OCI-LY7 (cell line): ENCODE measurements at regions not wholly inside any gene's neighbourhood (a gene's known extent, or its start where the extent isn't known, plus 50 kb on each side); places are given as distances from the start of the nearest gene placed in this dataset.

Experiments
- BruUV-seq: library from RNA; stranded (reverse); fragments of 400-500 nt; replicated peaks from 2 replicates; lab custom pipeline; 2021; lab: Mats Ljungman, UMichigan
- CTCF ChIA-PET: fragments of 300-600 bp; sonication (Branson Sonifier 250); formaldehyde crosslinking; loops from one replicate; lab custom pipeline; 2022; ENCODE audit warnings: antibody characterized with exemption; ENCODE audit not compliant: unreplicated experiment; lab: Charles Lee
- POLR2A ChIA-PET: fragments of 300-600 bp; sonication (Branson Sonifier 250); formaldehyde crosslinking; loops from one replicate; lab custom pipeline; 2022; ENCODE audit warnings: antibody characterized with exemption; lab: Charles Lee
- DNase-seq: peaks from one replicate; pipeline ENCODE4 v3.0.0-alpha.2; 2015; ENCODE audit warnings: low spot score
- H2AFZ ChIP-seq: fragments of 200-600 bp; sonication (generic), shearing (Covaris generic); 2 replicates; pipeline ENCODE4 v1.6.1; 2014; ENCODE audit warnings: mild to moderate bottlenecking, antibody characterized with exemption, low read length, moderate library complexity
- H3K27ac ChIP-seq: fragments of 200-600 bp; sonication (generic); 2 replicates; pipeline ENCODE4 v1.5.1; 2014; ENCODE audit warnings: mixed run types, low read depth, mild to moderate bottlenecking, moderate library complexity, low read length, inconsistent platforms; ENCODE audit not compliant: poor library complexity, severe bottlenecking
- H3K36me3 ChIP-seq: fragments of 200-600 bp; sonication (generic); 2 replicates; pipeline ENCODE4 v1.6.1; 2014; ENCODE audit warnings: mild to moderate bottlenecking, antibody characterized with exemption, low read length, moderate library complexity, mixed read lengths; ENCODE audit not compliant: insufficient read depth
- H3K4me1 ChIP-seq: fragments of 200-600 bp; sonication (generic); 2 replicates; pipeline ENCODE4 v1.5.1; 2014; ENCODE audit warnings: mild to moderate bottlenecking, low read length; ENCODE audit not compliant: insufficient read depth, poor library complexity, severe bottlenecking
- H3K4me2 ChIP-seq: fragments of 200-600 bp; sonication (generic); 2 replicates; pipeline ENCODE4 v1.6.1; 2014; ENCODE audit warnings: mild to moderate bottlenecking, low read length
- H3K4me3 ChIP-seq: fragments of 200-600 bp; sonication (generic); 2 replicates; pipeline ENCODE4 v1.5.1; 2014; ENCODE audit warnings: mild to moderate bottlenecking, low read depth, low read length; ENCODE audit not compliant: poor library complexity, severe bottlenecking
- H3K79me2 ChIP-seq: fragments of 200-600 bp; sonication (generic); 2 replicates; pipeline ENCODE4 v1.6.1; 2016; ENCODE audit warnings: low read depth, mild to moderate bottlenecking, low read length, moderate library complexity, mixed read lengths; ENCODE audit not compliant: insufficient read depth
- H3K9me2 ChIP-seq: fragments of 200-600 bp; sonication (generic); 2 replicates; pipeline ENCODE4 v1.6.1; 2016; ENCODE audit warnings: mild to moderate bottlenecking, low read length, mixed read lengths; ENCODE audit not compliant: insufficient read depth
- H3K9me3 ChIP-seq: fragments of 200-600 bp; sonication (generic); 2 replicates; pipeline ENCODE4 v1.6.1; 2014; ENCODE audit warnings: mild to moderate bottlenecking, mixed run types, low read length, mixed read lengths
- H4K20me1 ChIP-seq: fragments of 200-600 bp; sonication (generic); 2 replicates; pipeline ENCODE4 v1.6.1; 2014; ENCODE audit warnings: mild to moderate bottlenecking, antibody characterized with exemption, low read length, moderate library complexity, mixed read lengths; ENCODE audit not compliant: insufficient read depth
- EZH2phosphoT487 ChIP-seq: fragments of 200-600 bp; sonication (generic); IDR thresholded peaks from 2 replicates; pipeline ENCODE4 v1.6.1; 2018; ENCODE audit warnings: low read depth, borderline replicate concordance, mild to moderate bottlenecking, mixed run types, antibody characterized with exemption, low read length, moderate library complexity, mixed read lengths
- intact Hi-C: fragments of 100-400 bp; cut with micrococcal nuclease; formaldehyde crosslinking; loops from one replicate; pipeline ENCODE4 v1.10.0; 2022; ENCODE audit not compliant: unreplicated experiment
- TF ChIP-seq, protein P1 (sequence below): fragments of 200-600 bp; sonication (generic); conservative IDR thresholded peaks from 2 replicates; pipeline ENCODE4 v1.5.1; 2014; ENCODE audit warnings: mild to moderate bottlenecking, antibody characterized with exemption, low read length, moderate library complexity, mixed read lengths

DNA sequence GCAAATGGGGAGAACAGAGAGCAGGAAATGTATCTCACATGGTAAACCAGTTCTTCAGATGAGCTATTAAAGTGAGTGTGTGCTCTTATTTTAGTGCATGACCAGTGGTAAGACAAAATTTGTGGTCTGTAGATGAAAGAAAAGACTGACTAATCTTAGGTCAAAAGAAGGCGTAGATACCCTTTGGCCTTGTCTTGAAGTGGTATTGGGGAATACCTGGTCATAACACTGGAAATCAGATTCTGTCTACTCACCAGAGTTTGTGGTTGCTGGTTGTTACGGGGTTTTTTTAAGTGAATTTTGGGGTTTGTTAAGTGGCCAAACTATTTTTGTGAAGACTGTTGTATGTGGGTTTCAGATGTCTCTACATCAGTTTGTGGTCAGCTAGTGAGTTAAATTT lies 173.5 kb downstream of the KDM5D start:
- Histone ChIP-seq H4K20me1 (peaks cover 4% of the 10 kb centered on the region; the same call in 1 of the 2 replicates), H3K4me2 (peak overlapping the region; percentile 72), H3K27ac (peak overlapping the region; percentile 92), H3K9me3 (no peaks in the 10 kb centered on the region), H2AFZ (no peak overlapping the region), H3K79me2 (peaks cover 84% of the 10 kb centered on the region), H3K9me2 (no peaks in the 10 kb centered on the region), H3K4me1 (peaks cover 48% of the 10 kb centered on the region), H3K4me3 (peak overlapping the region; percentile 76), H3K36me3 (peaks cover 47% of the 10 kb centered on the region)
- intact Hi-C loops, result loop anchor here (1.0 kb wide), 1 partner anchor 142 kb away; no protein-coding TSS in a partner anchor
- TF ChIP-seq, protein P1, sequence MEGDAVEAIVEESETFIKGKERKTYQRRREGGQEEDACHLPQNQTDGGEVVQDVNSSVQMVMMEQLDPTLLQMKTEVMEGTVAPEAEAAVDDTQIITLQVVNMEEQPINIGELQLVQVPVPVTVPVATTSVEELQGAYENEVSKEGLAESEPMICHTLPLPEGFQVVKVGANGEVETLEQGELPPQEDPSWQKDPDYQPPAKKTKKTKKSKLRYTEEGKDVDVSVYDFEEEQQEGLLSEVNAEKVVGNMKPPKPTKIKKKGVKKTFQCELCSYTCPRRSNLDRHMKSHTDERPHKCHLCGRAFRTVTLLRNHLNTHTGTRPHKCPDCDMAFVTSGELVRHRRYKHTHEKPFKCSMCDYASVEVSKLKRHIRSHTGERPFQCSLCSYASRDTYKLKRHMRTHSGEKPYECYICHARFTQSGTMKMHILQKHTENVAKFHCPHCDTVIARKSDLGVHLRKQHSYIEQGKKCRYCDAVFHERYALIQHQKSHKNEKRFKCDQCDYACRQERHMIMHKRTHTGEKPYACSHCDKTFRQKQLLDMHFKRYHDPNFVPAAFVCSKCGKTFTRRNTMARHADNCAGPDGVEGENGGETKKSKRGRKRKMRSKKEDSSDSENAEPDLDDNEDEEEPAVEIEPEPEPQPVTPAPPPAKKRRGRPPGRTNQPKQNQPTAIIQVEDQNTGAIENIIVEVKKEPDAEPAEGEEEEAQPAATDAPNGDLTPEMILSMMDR, result no peak
- TF ChIP-seq EZH2phosphoT487, result no peak
- no TSS peak for BruUV-seq
- peak; percentile 40 for DNase-seq
- POLR2A ChIA-PET, result interaction anchor here (0.7 to 1.9 kb wide), 9 partner anchors 8 to 176 kb away, joined by 3 to 11 read pairs (median 4); partner anchors contain the start of gene KDM5D
- CTCF ChIA-PET, result no interaction called here

DNA sequence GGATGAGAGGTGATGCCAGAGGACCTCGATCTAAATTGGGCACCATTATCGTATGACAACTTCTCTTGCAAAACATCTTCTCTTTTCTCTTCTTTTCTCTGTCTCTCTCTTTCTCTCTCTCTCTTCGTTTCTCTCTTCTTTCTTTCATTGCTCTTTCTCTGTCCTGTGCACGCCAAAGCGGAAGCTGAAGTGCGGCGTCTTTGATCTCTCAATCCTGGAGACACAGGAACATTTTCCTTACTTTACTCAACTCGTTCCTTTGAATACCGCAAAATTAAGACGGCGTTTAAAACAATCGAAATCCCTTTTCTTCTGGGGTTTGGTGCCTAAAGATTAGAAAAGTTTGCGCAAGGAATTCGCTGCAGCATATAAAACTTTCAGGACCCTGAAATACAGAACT lies 176.6 kb downstream of the KDM5D start:
- POLR2A ChIA-PET, result interaction anchor here (0.9 to 6.8 kb wide), 10 partner anchors 9 to 179 kb away, joined by 3 to 85 read pairs (median 6); partner anchors contain the start of gene KDM5D
- no peaks in the 10 kb centered on the region for H3K9me3 ChIP-seq
- DNase-seq, result no peak
- peak overlapping the region; percentile 72 for H3K4me2 ChIP-seq
- H4K20me1 ChIP-seq, result peaks cover 4% of the 10 kb centered on the region; the same call in 1 of the 2 replicates
- CTCF ChIA-PET, result no interaction called here
- peak overlapping the region; percentile 32; the same call in 1 of the 2 replicates for H2AFZ ChIP-seq
- intact Hi-C loops, result loop anchor here (1.0 to 10.0 kb wide), 3 partner anchors 27 to 1007 kb away; partner anchors contain the start of genes EIF1AY and KDM5D
- TF ChIP-seq, protein P1, result no peak
- TF ChIP-seq EZH2phosphoT487, result no peak
- BruUV-seq, result TSS peak; percentile 64
- H3K36me3 ChIP-seq, result peaks cover 19% of the 10 kb centered on the region
- H3K4me3 ChIP-seq, result peak overlapping the region; percentile 76
- peaks cover 54% of the 10 kb centered on the region for H3K79me2 ChIP-seq
- peak overlapping the region; percentile 92 for H3K27ac ChIP-seq
- peaks cover 27% of the 10 kb centered on the region for H3K4me1 ChIP-seq
- H3K9me2 ChIP-seq, result no peaks in the 10 kb centered on the region
